Erythroblast (primary cell): ENCODE measurements at regions not wholly inside any gene's neighbourhood (a gene's known extent, or its start where the extent isn't known, plus 50 kb on each side); places are given as distances from the start of the nearest gene placed in this dataset.

Experiments
- GATA1 ChIP-seq: IDR thresholded peaks from 2 replicates; pipeline ENCODE4 v1.6.1; 2011; ENCODE audit warnings: low read depth, mild to moderate bottlenecking, control low read depth, low read length, moderate library complexity
- POLR2A ChIP-seq: IDR thresholded peaks from 2 replicates; pipeline ENCODE4 v1.6.1; 2011; ENCODE audit warnings: mild to moderate bottlenecking, low read length

GRCh38 chr1:239912471-239912870 lies 179.2 kb upstream of the FMN2 start:
- TF ChIP-seq POLR2A = no peak
- TF ChIP-seq GATA1 = no peak
